ENCODE measurements at regions not wholly inside any gene's neighbourhood (a gene's known extent, or its start where the extent isn't known, plus 50 kb on each side); places are given as distances from the start of the nearest gene placed in this dataset.

- Histone ChIP-seq H3K36me3 (ENCODE audit: control insufficient read depth in 2 of 4, insufficient read depth in 4 of 4, low read length in 3 of 4) (no peaks in the 10 kb centered on the region), H4K5ac (ENCODE audit: insufficient read length, low read depth, low read length) (no peak overlapping the region), H3K27ac (ENCODE audit: low read depth, low read length) (no peak overlapping the region), H3K4me1 (replicated peaks in 1 of 4; ENCODE audit: control insufficient read depth in 3 of 4, insufficient read depth in 4 of 4, low read length in 3 of 4) (no peaks in the 10 kb centered on the region), H4K20me1 (replicated peaks in 1 of 2; ENCODE audit: control insufficient read depth in 1 of 2, insufficient read depth in 2 of 2, low read length in 2 of 2) (no peaks in the 10 kb centered on the region), H3K27me3 (replicated peaks in 1 of 4; ENCODE audit: control insufficient read depth in 3 of 4, extremely low read depth in 1 of 4, insufficient read depth in 3 of 4, low read length in 3 of 4) (no peaks in the 10 kb centered on the region), H4K8ac (ENCODE audit: extremely low read depth, insufficient read depth, low read length) (no peak overlapping the region), H2AFZ (ENCODE audit: low read length) (no peak overlapping the region), H2BK5ac (ENCODE audit: low read depth, low read length) (no peak overlapping the region), H3K9me3 (ENCODE audit: insufficient read depth in 2 of 2, low read depth in 1 of 2, low read length in 1 of 2) (no peaks in the 10 kb centered on the region), H2BK12ac (ENCODE audit: low read depth, low read length) (no peak overlapping the region), H3K79me2 (ENCODE audit: control insufficient read depth in 1 of 2, insufficient read depth in 2 of 2, low read length in 2 of 2) (no peaks in the 10 kb centered on the region), H3K23ac (ENCODE audit: insufficient read length) (no peak overlapping the region), H3K4me3 (ENCODE audit: extremely low read depth in 1 of 4, insufficient read depth in 2 of 4, low read depth in 3 of 4, low read length in 4 of 4) (no peak overlapping the region), H3K79me1 (ENCODE audit: low read depth, low read length) (no peaks in the 10 kb centered on the region), H3K4me2 (ENCODE audit: insufficient read depth in 1 of 2, low read depth in 2 of 2, low read length in 2 of 2) (no peak overlapping the region), H3K4ac (replicated peaks; ENCODE audit: insufficient read length, low read depth, low read length) (no peak overlapping the region), H3K14ac (ENCODE audit: insufficient read length) (no peak overlapping the region), H3K18ac (ENCODE audit: extremely low read depth, low read length) (no peak overlapping the region), H4K91ac (replicated peaks; ENCODE audit: insufficient read length, low read length) (no peak overlapping the region), H3K9ac (replicated peaks in 1 of 4; ENCODE audit: extremely low read depth in 1 of 4, low read depth in 3 of 4, low read length in 3 of 4) (no peak overlapping the region), H2AK5ac (ENCODE audit: low read depth, low read length) (no peak overlapping the region), H3K56ac (replicated peaks; ENCODE audit: insufficient read length, low read depth, low read length) (no peak overlapping the region), H2BK20ac (ENCODE audit: low read length) (no peak overlapping the region), H2BK15ac (ENCODE audit: low read length) (no peak overlapping the region), H2BK120ac (replicated peaks; ENCODE audit: low read depth, low read length) (no peak overlapping the region), H3K23me2 (ENCODE audit: low read depth, low read length) (no peaks in the 10 kb centered on the region)
- DNase-seq (ENCODE audit: low read depth in 1 of 2, low spot score in 2 of 2) (no peak), FAIRE-seq (no peak)
- ChIA-PET POLR2A (ENCODE audit: partially characterized antibody) (no interaction called here), CTCF (ENCODE audit: partially characterized antibody) (no interaction called here)
- WGBS, 2 experiments (ENCODE audit: extremely low coverage in 1 of 2, insufficient coverage in 1 of 2, insufficient read length in 1 of 2, insufficient replicate concordance in 2 of 2, low coverage in 1 of 2, low lambda C conversion rate in 2 of 2, missing lambda C conversion rate in 1 of 2) = 93% methylated on average over 3 of the region's 3 CpGs; no CpG with 5 or more reads in 1 of the 2 experiments
- TF ChIP-seq, protein P1, sequence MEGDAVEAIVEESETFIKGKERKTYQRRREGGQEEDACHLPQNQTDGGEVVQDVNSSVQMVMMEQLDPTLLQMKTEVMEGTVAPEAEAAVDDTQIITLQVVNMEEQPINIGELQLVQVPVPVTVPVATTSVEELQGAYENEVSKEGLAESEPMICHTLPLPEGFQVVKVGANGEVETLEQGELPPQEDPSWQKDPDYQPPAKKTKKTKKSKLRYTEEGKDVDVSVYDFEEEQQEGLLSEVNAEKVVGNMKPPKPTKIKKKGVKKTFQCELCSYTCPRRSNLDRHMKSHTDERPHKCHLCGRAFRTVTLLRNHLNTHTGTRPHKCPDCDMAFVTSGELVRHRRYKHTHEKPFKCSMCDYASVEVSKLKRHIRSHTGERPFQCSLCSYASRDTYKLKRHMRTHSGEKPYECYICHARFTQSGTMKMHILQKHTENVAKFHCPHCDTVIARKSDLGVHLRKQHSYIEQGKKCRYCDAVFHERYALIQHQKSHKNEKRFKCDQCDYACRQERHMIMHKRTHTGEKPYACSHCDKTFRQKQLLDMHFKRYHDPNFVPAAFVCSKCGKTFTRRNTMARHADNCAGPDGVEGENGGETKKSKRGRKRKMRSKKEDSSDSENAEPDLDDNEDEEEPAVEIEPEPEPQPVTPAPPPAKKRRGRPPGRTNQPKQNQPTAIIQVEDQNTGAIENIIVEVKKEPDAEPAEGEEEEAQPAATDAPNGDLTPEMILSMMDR (IDR thresholded peaks at IDR 0.05; ENCODE audit: control extremely low read depth in 1 of 3, insufficient read depth in 1 of 3, low read depth in 1 of 3, low read length in 3 of 3) = no peak
- TF ChIP-seq SP1 (IDR thresholded peaks at IDR 0.05; ENCODE audit: low read depth, low read length) (no peak), SAP30 (IDR thresholded peaks at IDR 0.05; ENCODE audit: insufficient read depth, insufficient replicate concordance, low read length) (no peak), TEAD4 (IDR thresholded peaks at IDR 0.05; ENCODE audit: low read depth, low read length) (no peak), YY1 (IDR thresholded peaks at IDR 0.05; ENCODE audit: low read depth, low read length) (no peak), EZH2 (IDR thresholded peaks at IDR 0.05; ENCODE audit: low read depth, low read length, severe bottlenecking) (no peak), BCL11A (IDR thresholded peaks at IDR 0.05; ENCODE audit: low read depth in 2 of 2, low read length in 2 of 2) (no peak), GTF2F1 (IDR thresholded peaks at IDR 0.05; ENCODE audit: borderline replicate concordance, low read depth, low read length) (no peak), JUND (IDR thresholded peaks at IDR 0.05; ENCODE audit: low read length) (no peak), SIRT6 (IDR thresholded peaks at IDR 0.05; ENCODE audit: low read length) (no peak), BACH1 (IDR thresholded peaks at IDR 0.05; ENCODE audit: low read length) (no peak), KDM4A (IDR thresholded peaks at IDR 0.05; ENCODE audit: low read depth, low read length, severe bottlenecking) (no peak), SP4 (IDR thresholded peaks at IDR 0.05; ENCODE audit: low read length) (no peak), MAFK (IDR thresholded peaks at IDR 0.05; ENCODE audit: low read depth, low read length) (no peak)
These were observed 81.2 kb upstream of the ATXN7L3B start for GRCh38 chr12:74456431-74456830.

Measured in H1 (cell line).